GM12891 (cell line): ENCODE measurements at regions not wholly inside any gene's neighbourhood (a gene's known extent, or its start where the extent isn't known, plus 50 kb on each side); places are given as distances from the start of the nearest gene placed in this dataset.

ENCODE experiments used
- DNase-seq: peaks from one replicate; pipeline ENCODE4 v3.0.0; 2011; ENCODE audit warnings: low spot score; ENCODE audit not compliant: insufficient read length
- FAIRE-seq: peaks from 2 replicates; lab custom pipeline; 2011; peaks lifted over from hg19 to GRCh38; lab: Jason Lieb, UNC
- PAX5 ChIP-seq: IDR thresholded peaks from 2 replicates; pipeline ENCODE4 v1.6.1; 2011; ENCODE audit warnings: low read length, moderate library complexity, mild to moderate bottlenecking; ENCODE audit not compliant: insufficient read depth, severe bottlenecking
- POLR2A ChIP-seq: IDR thresholded peaks from 2 replicates; pipeline ENCODE4 v1.6.1; 2011; ENCODE audit warnings: low read depth, low read length, control low read depth
- POLR2AphosphoS5 ChIP-seq: IDR thresholded peaks from 2 replicates; pipeline ENCODE4 v1.6.1; 2011; ENCODE audit warnings: low read depth, low read length, control low read depth
- POU2F2 ChIP-seq: IDR thresholded peaks from 2 replicates; pipeline ENCODE4 v1.6.1; 2011; ENCODE audit warnings: low read depth, mild to moderate bottlenecking, control low read depth, low read length, moderate library complexity
- SPI1 ChIP-seq: IDR thresholded peaks from 2 replicates; pipeline ENCODE4 v1.6.1; 2011; ENCODE audit warnings: low read depth, low read length, control low read depth
- TAF1 ChIP-seq: IDR thresholded peaks from 2 replicates; pipeline ENCODE4 v1.6.1; 2011; ENCODE audit warnings: low read depth, low read length, control low read depth

- TF ChIP-seq TAF1 (no peak), POLR2AphosphoS5 (no peak), POLR2A (no peak), PAX5 (no peak), SPI1 (no peak), POU2F2 (no peak)
- DNase-seq (no peak), FAIRE-seq (no peak)
These were observed 67.2 kb upstream of the LHX1 start for GRCh38 chr17:36869856-36870719.

GRCh38 chr17:36870720-36870999 is 66.6 kb upstream of the LHX1 start:
- no peak for DNase-seq
- no peak for TF ChIP-seq SPI1
- no peak for TF ChIP-seq TAF1
- TF ChIP-seq POU2F2, result no peak
- TF ChIP-seq PAX5, result no peak
- TF ChIP-seq POLR2AphosphoS5, result no peak
- TF ChIP-seq POLR2A, result no peak

GRCh38 chr17:36875698-36876293 is 61.5 kb upstream of the LHX1 start:
- TF ChIP-seq POU2F2 (no peak), PAX5 (no peak), POLR2AphosphoS5 (no peak), TAF1 (no peak), POLR2A (no peak), SPI1 (no peak)
- FAIRE-seq (no peak), DNase-seq (no peak)

More at GRCh38 chr17:36870720-36870999, 66.6 kb upstream of the LHX1 start:
- FAIRE-seq, result no peak

GRCh38 chr17:36876966-36877365 is 60.3 kb upstream of the LHX1 start:
- DNase-seq (no peak), FAIRE-seq (no peak)
- TF ChIP-seq POLR2AphosphoS5 (no peak), POU2F2 (no peak)

GRCh38 chr17:36877771-36878170 is 59.5 kb upstream of the LHX1 start:
- no peak for DNase-seq
- TF ChIP-seq POU2F2, result no peak
- TF ChIP-seq SPI1, result no peak
- no peak for FAIRE-seq

GRCh38 chr17:36878216-36878615 is 59.1 kb upstream of the LHX1 start:
- no peak for DNase-seq
- no peak for TF ChIP-seq POLR2AphosphoS5
- no peak for TF ChIP-seq POU2F2
- no peak for TF ChIP-seq POLR2A
- TF ChIP-seq TAF1, result no peak
- no peak for TF ChIP-seq PAX5
- TF ChIP-seq SPI1, result no peak
- no peak for FAIRE-seq

GRCh38 chr17:36879027-36879426 is 58.2 kb upstream of the LHX1 start:
- no peak for DNase-seq
- FAIRE-seq, result no peak
- TF ChIP-seq POU2F2 (no peak), SPI1 (no peak), PAX5 (no peak), POLR2A (no peak), POLR2AphosphoS5 (no peak), TAF1 (no peak)

- TF ChIP-seq POU2F2, result no peak
- TF ChIP-seq POLR2A, result no peak
- no peak for TF ChIP-seq TAF1
- TF ChIP-seq PAX5, result no peak
- TF ChIP-seq POLR2AphosphoS5, result no peak
- no peak for TF ChIP-seq SPI1
- FAIRE-seq (no peak), DNase-seq (no peak)
These were observed 57.6 kb upstream of the LHX1 start for GRCh38 chr17:36879624-36880131.

- FAIRE-seq, result no peak
- DNase-seq, result no peak
- no peak for TF ChIP-seq POLR2AphosphoS5
- TF ChIP-seq POU2F2, result no peak
- no peak for TF ChIP-seq SPI1
- TF ChIP-seq POLR2A, result no peak
- no peak for TF ChIP-seq PAX5
- no peak for TF ChIP-seq TAF1
These were observed 56.9 kb upstream of the LHX1 start for GRCh38 chr17:36880268-36880905.

- FAIRE-seq (no peak), DNase-seq (no peak)
- no peak for TF ChIP-seq PAX5
These were observed 56.0 kb upstream of the LHX1 start for GRCh38 chr17:36881323-36881722.
